ENCODE measurements at regions not wholly inside any gene's neighbourhood (a gene's known extent, or its start where the extent isn't known, plus 50 kb on each side); places are given as distances from the start of the nearest gene placed in this dataset.

- H3K4me3 ChIP-seq (ENCODE audit: low read length) = no peak overlapping the region
- no peak overlapping the region for H3K18ac ChIP-seq (ENCODE audit: low read length)
Observed at GRCh38 chr10:36692759-36693158, 432.6 kb upstream of the ANKRD30A start.

GRCh38 chr10:36688717-36689116 is 436.7 kb upstream of the ANKRD30A start:
- Histone ChIP-seq H2BK120ac (ENCODE audit: low read depth, low read length) (no peak overlapping the region), H3K4me2 (ENCODE audit: low read length) (no peak overlapping the region)
- no CpG with 5 or more reads among the region's 1 CpG for WGBS (ENCODE audit: extremely low coverage, insufficient coverage, low lambda C conversion rate)

More at GRCh38 chr10:36692759-36693158, 432.6 kb upstream of the ANKRD30A start:
- Histone ChIP-seq H4K5ac (ENCODE audit: low read length) (no peak overlapping the region), H3K9ac (ENCODE audit: low read length) (no peak overlapping the region), H3K79me2 (ENCODE audit: control insufficient read depth, insufficient read depth, low read length) (no peaks in the 10 kb centered on the region), H3K4me1 (ENCODE audit: control insufficient read depth, low read depth, low read length) (no peaks in the 10 kb centered on the region), H3K79me1 (ENCODE audit: low read length) (no peaks in the 10 kb centered on the region), H3K56ac (ENCODE audit: low read length) (no peak overlapping the region), H2BK120ac (ENCODE audit: low read depth, low read length) (no peak overlapping the region), H3K27me3 (ENCODE audit: insufficient read depth, low read length, poor library complexity) (no peaks in the 10 kb centered on the region), H3K4me2 (ENCODE audit: low read length) (no peak overlapping the region), H3K4ac (ENCODE audit: low read depth, low read length) (no peak overlapping the region), H2BK15ac (replicated peaks; ENCODE audit: low read depth) (no peak overlapping the region), H4K8ac (ENCODE audit: low read depth, low read length) (no peak overlapping the region), H3K23ac (ENCODE audit: low read length) (no peak overlapping the region), H2BK5ac (ENCODE audit: low read length) (no peak overlapping the region), H2AK5ac (ENCODE audit: low read length) (no peak overlapping the region), H3K27ac (ENCODE audit: low read depth, low read length) (no peak overlapping the region), H3K36me3 (ENCODE audit: control insufficient read depth, insufficient read depth, low read length) (no peaks in the 10 kb centered on the region)
- no peak for DNase-seq
- no CpG with 5 or more reads among the region's 10 CpGs for WGBS (ENCODE audit: extremely low coverage, insufficient coverage, low lambda C conversion rate)

DNA sequence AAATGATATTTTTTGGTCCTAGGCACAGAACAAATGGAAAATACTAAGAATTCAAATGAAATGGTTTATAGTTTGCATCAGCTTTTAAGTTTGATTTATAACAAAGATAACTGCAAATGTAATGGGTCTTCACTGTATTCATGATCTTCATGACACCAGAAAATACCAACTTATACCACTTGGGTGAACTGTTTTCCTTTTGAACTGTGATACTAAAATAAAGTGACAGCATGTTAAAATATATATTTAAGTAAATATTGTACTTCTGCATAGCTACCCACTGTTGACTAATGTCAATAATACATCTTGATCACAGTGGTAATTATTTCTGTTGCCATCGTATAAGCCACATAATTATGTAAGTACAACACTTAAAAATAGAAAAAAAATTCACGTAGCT is 442.0 kb upstream of the ANKRD30A start:
- Histone ChIP-seq H3K79me2 (ENCODE audit: control insufficient read depth, insufficient read depth, low read length) (no peaks in the 10 kb centered on the region), H3K23ac (ENCODE audit: low read length) (no peak overlapping the region), H3K4ac (ENCODE audit: low read depth, low read length) (no peak overlapping the region), H3K4me1 (ENCODE audit: control insufficient read depth, low read depth, low read length) (no peaks in the 10 kb centered on the region), H3K18ac (ENCODE audit: low read length) (no peak overlapping the region), H4K8ac (ENCODE audit: low read depth, low read length) (no peak overlapping the region), H3K9ac (ENCODE audit: low read length) (no peak overlapping the region), H2BK15ac (replicated peaks; ENCODE audit: low read depth) (no peak overlapping the region), H3K4me3 (ENCODE audit: low read length) (no peak overlapping the region), H3K36me3 (ENCODE audit: control insufficient read depth, insufficient read depth, low read length) (no peaks in the 10 kb centered on the region), H3K27me3 (ENCODE audit: insufficient read depth, low read length, poor library complexity) (no peaks in the 10 kb centered on the region), H3K56ac (ENCODE audit: low read length) (no peak overlapping the region), H2BK5ac (ENCODE audit: low read length) (no peak overlapping the region), H3K79me1 (ENCODE audit: low read length) (no peaks in the 10 kb centered on the region), H3K27ac (ENCODE audit: low read depth, low read length) (no peak overlapping the region), H2AK5ac (ENCODE audit: low read length) (no peak overlapping the region), H3K4me2 (ENCODE audit: low read length) (no peak overlapping the region), H2BK120ac (ENCODE audit: low read depth, low read length) (no peak overlapping the region), H4K5ac (ENCODE audit: low read length) (no peak overlapping the region)
- no CpG with 5 or more reads among the region's 2 CpGs for WGBS (ENCODE audit: extremely low coverage, insufficient coverage, low lambda C conversion rate)
- DNase-seq = no peak

More at GRCh38 chr10:36688717-36689116, 436.7 kb upstream of the ANKRD30A start:
- no peaks in the 10 kb centered on the region for H3K4me1 ChIP-seq (ENCODE audit: control insufficient read depth, low read depth, low read length)
- peak; percentile 27 for DNase-seq
- H2BK5ac ChIP-seq (ENCODE audit: low read length) = no peak overlapping the region
- no peak overlapping the region for H3K4ac ChIP-seq (ENCODE audit: low read depth, low read length)
- H2BK15ac ChIP-seq (replicated peaks; ENCODE audit: low read depth) = no peak overlapping the region
- no peak overlapping the region for H3K23ac ChIP-seq (ENCODE audit: low read length)
- H4K5ac ChIP-seq (ENCODE audit: low read length) = no peak overlapping the region
- no peak overlapping the region for H2AK5ac ChIP-seq (ENCODE audit: low read length)
- H3K9ac ChIP-seq (ENCODE audit: low read length) = no peak overlapping the region
- H3K79me1 ChIP-seq (ENCODE audit: low read length) = no peaks in the 10 kb centered on the region
- H3K56ac ChIP-seq (ENCODE audit: low read length) = no peak overlapping the region
- no peak overlapping the region for H3K18ac ChIP-seq (ENCODE audit: low read length)
- no peaks in the 10 kb centered on the region for H3K36me3 ChIP-seq (ENCODE audit: control insufficient read depth, insufficient read depth, low read length)
- no peak overlapping the region for H3K27ac ChIP-seq (ENCODE audit: low read depth, low read length)
- no peaks in the 10 kb centered on the region for H3K79me2 ChIP-seq (ENCODE audit: control insufficient read depth, insufficient read depth, low read length)
- H3K27me3 ChIP-seq (ENCODE audit: insufficient read depth, low read length, poor library complexity) = no peaks in the 10 kb centered on the region
- no peak overlapping the region for H3K4me3 ChIP-seq (ENCODE audit: low read length)
- H4K8ac ChIP-seq (ENCODE audit: low read depth, low read length) = no peak overlapping the region

DNA sequence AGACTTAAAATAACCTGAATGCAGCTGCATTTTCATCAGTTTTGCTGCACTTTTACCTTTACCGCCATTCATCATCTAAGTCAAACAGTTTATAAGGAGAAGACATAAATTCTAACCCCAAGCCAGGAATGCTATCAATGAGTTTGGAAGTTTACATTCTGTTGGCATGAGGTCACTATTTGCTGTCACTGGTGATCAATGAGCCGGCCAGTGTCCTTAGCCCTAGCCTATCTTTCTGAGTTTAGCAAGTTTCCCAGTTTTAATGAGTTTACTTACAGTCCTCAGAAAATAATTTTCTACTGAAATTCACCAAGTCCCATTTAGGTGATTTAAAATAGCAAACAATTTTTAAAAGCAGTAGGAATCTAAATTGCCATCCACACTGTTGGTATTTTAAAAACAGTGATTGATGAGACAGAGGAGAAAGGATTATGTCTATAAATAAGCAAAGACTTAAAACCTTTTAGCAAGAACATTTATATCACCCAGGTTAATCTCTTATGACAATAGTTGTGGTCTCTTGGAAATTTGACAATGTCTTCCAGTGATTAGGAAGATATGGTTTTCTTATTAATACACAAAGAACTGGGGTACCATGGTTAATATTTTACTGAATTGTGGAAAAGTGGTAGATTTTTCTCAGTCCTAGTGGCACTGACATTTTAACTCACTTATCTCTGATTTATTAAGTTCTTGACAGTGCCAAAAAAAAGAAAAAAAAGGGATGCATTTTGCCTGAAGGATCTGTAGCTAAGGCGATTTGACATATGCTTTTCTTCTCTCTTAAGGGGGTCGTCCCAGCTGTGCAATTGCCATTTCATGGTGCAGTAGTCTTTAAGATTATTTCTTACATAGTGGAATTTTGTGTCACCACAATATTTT is 443.4 kb upstream of the ANKRD30A start:
- Histone ChIP-seq H3K4me3 (ENCODE audit: low read length) (no peak overlapping the region), H2BK120ac (ENCODE audit: low read depth, low read length) (no peak overlapping the region), H3K4me2 (ENCODE audit: low read length) (no peak overlapping the region), H2AK5ac (ENCODE audit: low read length) (no peak overlapping the region), H3K4me1 (ENCODE audit: control insufficient read depth, low read depth, low read length) (no peaks in the 10 kb centered on the region), H3K27ac (ENCODE audit: low read depth, low read length) (no peak overlapping the region), H3K27me3 (ENCODE audit: insufficient read depth, low read length, poor library complexity) (no peaks in the 10 kb centered on the region), H4K8ac (ENCODE audit: low read depth, low read length) (no peak overlapping the region), H3K56ac (ENCODE audit: low read length) (no peak overlapping the region), H3K36me3 (ENCODE audit: control insufficient read depth, insufficient read depth, low read length) (no peaks in the 10 kb centered on the region), H3K4ac (ENCODE audit: low read depth, low read length) (no peak overlapping the region), H4K5ac (ENCODE audit: low read length) (no peak overlapping the region), H2BK5ac (ENCODE audit: low read length) (no peak overlapping the region), H2BK15ac (replicated peaks; ENCODE audit: low read depth) (no peak overlapping the region), H3K18ac (ENCODE audit: low read length) (no peak overlapping the region), H3K9ac (ENCODE audit: low read length) (no peak overlapping the region), H3K23ac (ENCODE audit: low read length) (no peak overlapping the region), H3K79me2 (ENCODE audit: control insufficient read depth, insufficient read depth, low read length) (no peaks in the 10 kb centered on the region), H3K79me1 (ENCODE audit: low read length) (no peaks in the 10 kb centered on the region)
- peak; percentile 71 for DNase-seq
- WGBS (ENCODE audit: extremely low coverage, insufficient coverage, low lambda C conversion rate) = no CpG with 5 or more reads among the region's 4 CpGs

- no peaks in the 10 kb centered on the region for H3K79me2 ChIP-seq (ENCODE audit: control insufficient read depth, insufficient read depth, low read length)
- no peak overlapping the region for H3K27ac ChIP-seq (ENCODE audit: low read depth, low read length)
- no peak overlapping the region for H3K23ac ChIP-seq (ENCODE audit: low read length)
- H3K79me1 ChIP-seq (ENCODE audit: low read length) = no peaks in the 10 kb centered on the region
- no peaks in the 10 kb centered on the region for H3K4me1 ChIP-seq (ENCODE audit: control insufficient read depth, low read depth, low read length)
- H2BK120ac ChIP-seq (ENCODE audit: low read depth, low read length) = no peak overlapping the region
- no CpG with 5 or more reads among the region's 9 CpGs for WGBS (ENCODE audit: extremely low coverage, insufficient coverage, low lambda C conversion rate)
- no peak overlapping the region for H3K4me3 ChIP-seq (ENCODE audit: low read length)
- no peak overlapping the region for H2BK15ac ChIP-seq (replicated peaks; ENCODE audit: low read depth)
- H3K4ac ChIP-seq (ENCODE audit: low read depth, low read length) = no peak overlapping the region
- DNase-seq = no peak
- H4K5ac ChIP-seq (ENCODE audit: low read length) = no peak overlapping the region
- no peak overlapping the region for H2AK5ac ChIP-seq (ENCODE audit: low read length)
- H3K36me3 ChIP-seq (ENCODE audit: control insufficient read depth, insufficient read depth, low read length) = no peaks in the 10 kb centered on the region
- no peak overlapping the region for H3K4me2 ChIP-seq (ENCODE audit: low read length)
- no peak overlapping the region for H3K18ac ChIP-seq (ENCODE audit: low read length)
- H3K56ac ChIP-seq (ENCODE audit: low read length) = no peak overlapping the region
- H3K9ac ChIP-seq (ENCODE audit: low read length) = no peak overlapping the region
- no peak overlapping the region for H4K8ac ChIP-seq (ENCODE audit: low read depth, low read length)
- no peak overlapping the region for H2BK5ac ChIP-seq (ENCODE audit: low read length)
- H3K27me3 ChIP-seq (ENCODE audit: insufficient read depth, low read length, poor library complexity) = no peaks in the 10 kb centered on the region
Observed at GRCh38 chr10:36679554-36679953, 445.8 kb upstream of the ANKRD30A start.

DNA sequence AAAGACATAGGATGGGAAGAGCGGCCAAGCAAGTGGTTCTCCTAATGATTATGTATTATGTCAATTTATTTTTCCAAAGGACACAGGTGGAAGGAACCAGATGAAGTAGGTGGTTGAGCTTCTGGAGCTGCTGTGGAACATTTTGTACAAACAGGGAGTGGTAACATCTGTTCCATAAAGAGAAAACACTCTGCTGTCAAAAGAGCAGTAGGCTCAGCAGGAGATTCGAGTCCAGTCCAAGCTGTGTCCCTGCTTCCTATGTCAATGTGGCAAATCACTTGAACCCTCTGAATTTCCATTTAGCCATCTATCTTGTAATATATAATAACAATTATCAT is 448.0 kb upstream of the ANKRD30A start:
- Histone ChIP-seq H3K4me3 (ENCODE audit: low read length) (no peak overlapping the region), H2BK15ac (replicated peaks; ENCODE audit: low read depth) (no peak overlapping the region), H3K18ac (ENCODE audit: low read length) (no peak overlapping the region), H3K56ac (ENCODE audit: low read length) (no peak overlapping the region), H3K36me3 (ENCODE audit: control insufficient read depth, insufficient read depth, low read length) (no peaks in the 10 kb centered on the region), H4K8ac (ENCODE audit: low read depth, low read length) (no peak overlapping the region), H3K4me1 (ENCODE audit: control insufficient read depth, low read depth, low read length) (no peaks in the 10 kb centered on the region), H3K79me1 (ENCODE audit: low read length) (no peaks in the 10 kb centered on the region), H2BK120ac (ENCODE audit: low read depth, low read length) (no peak overlapping the region), H2BK5ac (ENCODE audit: low read length) (no peak overlapping the region), H3K23ac (ENCODE audit: low read length) (no peak overlapping the region), H3K9ac (ENCODE audit: low read length) (no peak overlapping the region), H4K5ac (ENCODE audit: low read length) (no peak overlapping the region), H3K27me3 (ENCODE audit: insufficient read depth, low read length, poor library complexity) (no peaks in the 10 kb centered on the region), H3K27ac (ENCODE audit: low read depth, low read length) (no peak overlapping the region), H3K79me2 (ENCODE audit: control insufficient read depth, insufficient read depth, low read length) (no peaks in the 10 kb centered on the region), H3K4ac (ENCODE audit: low read depth, low read length) (no peak overlapping the region), H3K4me2 (ENCODE audit: low read length) (no peak overlapping the region), H2AK5ac (ENCODE audit: low read length) (no peak overlapping the region)
- DNase-seq = no peak
- no CpG with 5 or more reads among the region's 2 CpGs for WGBS (ENCODE audit: extremely low coverage, insufficient coverage, low lambda C conversion rate)
